ENCODE measurements at regions not wholly inside any gene's neighbourhood (a gene's known extent, or its start where the extent isn't known, plus 50 kb on each side); places are given as distances from the start of the nearest gene placed in this dataset.
"Not testable (repeated sequence)": the region's sequence is repeated elsewhere in the genome, so short reads cannot be mapped to it uniquely, and the experiment has no call there.

DNA sequence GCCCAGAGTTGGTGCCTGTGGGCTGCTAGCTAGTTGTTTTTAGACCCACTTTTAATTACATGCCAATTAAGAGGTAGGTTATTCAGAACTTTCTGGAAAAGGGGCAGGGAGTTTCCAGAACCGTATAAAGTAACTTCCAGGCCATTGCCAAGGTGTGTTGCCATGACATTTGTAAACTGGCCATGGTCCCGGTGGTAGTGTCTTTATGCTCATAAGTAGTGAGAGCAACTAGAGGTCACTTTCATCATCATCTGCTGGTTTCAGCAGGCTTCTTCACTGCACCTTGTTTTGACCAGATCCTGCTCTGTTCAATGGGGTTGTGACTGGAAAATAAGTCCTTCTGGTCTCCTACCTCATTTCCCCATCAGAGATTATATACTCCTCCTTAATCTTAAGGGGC is 207.0 kb downstream of the FAM72C start:
- DNase-seq = not testable (repeated sequence)

- not testable (repeated sequence) for DNase-seq
Observed at GRCh38 chr1:143760366-143760765, 211.4 kb downstream of the FAM72C start.

DNA sequence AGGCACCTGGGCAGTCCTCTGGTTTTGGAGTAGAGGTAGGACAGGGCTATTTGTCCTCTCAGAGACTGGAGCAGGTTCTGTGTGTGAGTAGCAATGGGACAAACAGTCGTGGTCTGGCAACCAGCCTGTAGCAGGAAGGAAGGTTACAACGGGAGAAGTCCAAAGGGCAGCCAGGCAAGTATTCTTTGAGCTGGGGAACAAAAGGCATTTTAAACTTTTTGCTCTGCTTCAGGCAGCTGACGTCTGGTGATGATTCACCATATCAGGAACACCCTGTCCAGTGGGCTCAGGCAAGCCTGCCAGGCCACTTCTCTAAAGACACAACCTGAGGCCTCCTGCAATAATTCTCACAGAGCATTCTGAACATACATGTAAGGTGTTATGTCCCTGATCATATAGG is 215.8 kb downstream of the FAM72C start:
- DNase-seq = not testable (repeated sequence)

- DNase-seq = no peak
Observed at GRCh38 chr1:143748906-143749305, 222.9 kb downstream of the FAM72C start.

GRCh38 chr1:143736562-143736961 is 235.2 kb downstream of the FAM72C start:
- no peak for DNase-seq

GRCh38 chr1:143735764-143736461 is 235.9 kb downstream of the FAM72C start:
- no peak for DNase-seq

- not testable (repeated sequence) for DNase-seq
Observed at GRCh38 chr1:143734261-143734660, 237.5 kb downstream of the FAM72C start.

DNA sequence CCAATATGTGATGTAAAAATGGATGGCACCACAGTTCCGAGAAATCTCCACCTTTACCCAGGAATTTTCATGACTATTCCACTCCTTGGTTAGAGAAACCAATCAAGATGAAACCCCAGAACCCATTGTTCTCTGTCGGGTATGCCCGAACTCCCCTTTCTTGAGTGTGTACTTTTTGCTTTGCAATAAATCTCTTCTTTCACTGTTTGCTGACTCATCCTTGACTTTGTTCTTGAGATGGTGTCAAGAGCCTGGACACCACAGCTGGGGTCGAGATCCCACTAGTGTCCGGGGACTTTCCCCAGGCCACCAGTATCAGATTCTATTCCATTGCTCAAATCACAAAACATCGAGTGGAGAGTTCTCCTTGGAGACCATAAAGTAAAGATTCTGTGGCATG is 240.9 kb downstream of the FAM72C start:
- not testable (repeated sequence) for DNase-seq

- not testable (repeated sequence) for DNase-seq
Observed at GRCh38 chr1:143729449-143730111, 242.2 kb downstream of the FAM72C start.

DNA sequence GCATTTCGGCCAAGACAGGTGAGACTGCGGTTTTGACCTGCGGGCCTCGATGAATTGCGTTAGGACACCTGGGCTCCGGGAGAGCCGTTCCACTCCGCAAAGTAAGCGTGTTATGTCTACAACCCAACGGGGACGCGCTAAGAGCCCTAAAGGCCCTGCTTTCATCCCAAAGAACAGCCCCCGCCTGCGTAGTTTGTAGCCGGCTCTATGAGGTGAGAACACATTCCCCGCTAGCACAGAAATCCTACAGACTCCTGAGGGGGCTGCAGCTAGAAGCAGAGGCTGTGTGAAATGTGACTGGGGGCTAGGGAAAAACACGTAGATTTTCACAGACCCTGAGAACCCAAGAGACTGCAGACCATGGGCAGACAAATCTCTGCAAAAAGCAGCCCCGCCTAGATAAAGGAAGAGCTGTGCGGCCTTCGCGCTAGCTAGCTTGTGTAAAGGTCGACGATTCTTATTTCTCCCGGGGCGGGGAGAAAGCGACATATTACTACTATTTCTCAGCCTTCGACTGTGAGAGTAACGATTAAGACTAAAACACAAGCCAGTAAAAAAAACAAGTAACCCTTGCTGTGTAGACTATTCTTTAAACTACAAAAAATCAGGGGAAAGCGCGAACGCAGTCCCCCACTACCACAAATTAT is 242.9 kb downstream of the FAM72C start:
- not testable (repeated sequence) for DNase-seq

DNA sequence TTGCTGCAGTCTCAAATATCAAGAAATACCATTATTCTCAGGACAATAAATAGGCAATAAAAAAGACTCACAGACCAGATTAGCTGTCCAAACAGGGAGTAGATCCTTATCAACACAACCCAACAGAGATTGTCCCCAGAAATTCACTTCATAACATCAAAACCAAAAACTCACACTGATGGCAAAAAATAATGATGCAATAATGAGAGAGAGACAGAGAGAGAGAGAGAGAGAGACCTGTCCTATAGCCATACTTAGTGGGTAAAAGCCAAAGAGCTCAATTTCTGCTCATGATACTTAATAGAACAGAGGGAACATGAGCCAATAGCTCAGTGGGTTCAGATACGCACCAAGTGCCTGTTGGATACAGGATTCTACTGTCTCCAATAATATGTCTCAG is 244.5 kb downstream of the FAM72C start:
- DNase-seq = no peak

DNA sequence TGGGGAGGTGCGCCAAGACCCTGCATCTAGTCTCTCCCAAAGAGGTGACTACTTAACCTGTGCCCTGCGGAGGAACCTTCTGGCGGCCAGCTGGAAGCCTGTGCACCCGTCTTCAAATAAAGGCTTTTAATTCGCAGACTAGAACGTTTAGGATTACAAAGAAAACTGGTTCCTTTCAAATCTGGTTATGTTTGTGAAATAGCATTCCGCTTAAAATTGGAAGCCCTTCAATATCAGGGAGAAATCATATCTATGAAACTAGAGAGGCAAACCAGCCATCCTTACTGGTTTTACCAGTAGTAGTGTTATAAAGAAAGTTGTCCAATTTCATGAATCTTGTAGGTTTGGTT is 250.8 kb downstream of the FAM72C start:
- DNase-seq = no peak

DNA sequence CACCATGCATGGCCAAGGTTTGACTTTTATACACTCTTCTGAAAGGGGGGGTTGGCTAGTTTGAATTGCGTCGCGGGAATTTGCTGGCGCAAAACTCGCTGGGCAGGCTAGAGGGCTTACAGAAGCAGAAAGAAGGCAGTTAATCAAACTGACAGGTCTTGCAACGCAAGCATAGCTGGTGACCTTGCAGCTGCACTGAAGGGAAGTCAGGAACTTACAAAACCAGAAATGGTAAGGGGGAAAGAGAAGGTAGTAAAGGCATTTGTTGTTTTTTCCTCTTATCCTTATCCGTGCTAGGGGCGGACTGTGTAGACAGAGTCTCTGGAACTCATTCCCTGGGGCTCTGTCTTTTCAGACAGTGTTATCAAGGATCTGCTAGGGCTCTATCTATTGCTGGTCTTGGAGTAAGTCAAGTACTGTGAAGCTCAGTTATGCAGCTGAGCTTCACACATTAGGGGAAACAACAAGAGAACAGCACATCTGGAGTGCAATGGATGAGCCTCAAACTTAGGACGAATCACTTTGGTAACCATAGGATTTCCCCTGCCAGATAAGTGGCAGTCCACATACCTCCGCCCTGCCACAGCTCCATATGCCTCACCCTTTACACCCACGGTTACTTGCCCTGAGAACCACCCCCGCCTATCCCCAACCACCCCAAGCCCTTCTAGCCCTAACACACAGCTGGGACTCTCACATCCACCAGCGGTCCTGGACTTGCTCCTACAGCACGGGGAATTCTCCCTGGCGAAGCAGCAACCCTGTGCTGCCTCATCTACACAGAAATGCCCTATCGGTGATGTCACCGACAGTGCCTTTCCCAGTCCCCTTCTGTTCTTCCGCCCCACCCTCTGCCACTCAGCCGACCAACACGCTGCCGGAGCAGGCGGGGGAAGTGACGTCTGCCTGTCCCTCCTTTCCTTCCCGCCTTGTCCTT is 251.4 kb downstream of the FAM72C start:
- no peak for DNase-seq

- DNase-seq = no peak
Observed at GRCh38 chr1:143718524-143718923, 253.3 kb downstream of the FAM72C start.

DNA sequence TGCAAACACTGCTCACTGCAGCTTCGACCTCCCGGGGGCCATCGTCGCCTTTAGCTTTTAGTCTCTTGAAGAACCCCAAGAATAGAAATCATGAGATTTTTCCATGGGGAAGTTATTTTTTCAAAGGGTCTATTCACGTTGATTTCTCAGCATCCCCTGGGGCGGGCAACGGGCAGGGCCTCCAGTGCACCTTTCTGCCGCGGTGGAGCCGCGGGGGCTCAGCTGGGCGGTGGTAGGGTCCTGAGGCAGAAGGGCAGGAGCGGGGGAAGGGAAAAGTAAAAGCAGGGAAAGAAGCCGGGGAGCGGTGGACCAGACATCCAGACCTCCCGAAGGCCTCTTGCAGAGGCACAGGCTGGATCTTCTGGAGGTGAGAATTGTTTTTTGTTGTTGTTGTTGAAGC is 253.8 kb downstream of the FAM72C start:
- DNase-seq = no peak

DNA sequence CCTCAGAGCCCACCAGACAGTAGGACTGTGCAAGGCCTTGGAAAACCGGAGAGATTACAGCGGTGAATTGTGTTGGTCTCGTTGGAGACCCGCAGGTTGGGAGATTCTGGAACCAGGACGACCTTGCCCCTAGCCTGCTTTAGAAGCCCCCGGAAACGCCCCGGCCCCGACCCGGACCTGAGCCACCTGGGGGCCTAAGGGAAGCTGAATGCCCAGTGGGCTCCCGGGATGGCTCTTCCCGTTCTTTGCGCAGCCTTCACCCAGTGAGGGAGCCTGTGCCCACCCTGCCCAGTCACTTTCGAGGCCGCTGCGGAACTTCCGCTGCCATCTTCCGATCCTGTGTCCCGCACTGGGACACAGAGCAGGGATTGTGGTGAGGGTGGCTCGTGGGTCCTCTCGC is 254.4 kb downstream of the FAM72C start:
- no peak for DNase-seq

DNA sequence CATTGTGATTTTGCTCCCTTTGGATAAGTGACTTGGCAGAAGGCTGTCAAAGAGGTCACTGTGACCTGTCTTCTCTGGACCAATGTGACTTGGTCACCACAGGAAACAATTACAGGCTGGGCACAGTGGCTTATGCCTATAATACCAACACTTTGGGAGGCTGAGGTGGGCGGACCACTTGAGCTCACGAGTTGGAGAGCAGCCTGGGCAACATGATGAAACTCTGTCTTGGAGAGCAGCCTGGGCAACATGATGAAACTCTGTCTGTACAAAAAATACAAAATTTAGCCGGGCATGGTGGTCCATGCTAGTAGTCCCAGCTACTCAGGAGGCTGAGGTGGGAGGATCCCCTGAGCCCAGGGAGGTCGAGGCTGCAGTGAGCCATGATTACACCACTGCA is 256.9 kb downstream of the FAM72C start:
- DNase-seq = not testable (repeated sequence)

DNA sequence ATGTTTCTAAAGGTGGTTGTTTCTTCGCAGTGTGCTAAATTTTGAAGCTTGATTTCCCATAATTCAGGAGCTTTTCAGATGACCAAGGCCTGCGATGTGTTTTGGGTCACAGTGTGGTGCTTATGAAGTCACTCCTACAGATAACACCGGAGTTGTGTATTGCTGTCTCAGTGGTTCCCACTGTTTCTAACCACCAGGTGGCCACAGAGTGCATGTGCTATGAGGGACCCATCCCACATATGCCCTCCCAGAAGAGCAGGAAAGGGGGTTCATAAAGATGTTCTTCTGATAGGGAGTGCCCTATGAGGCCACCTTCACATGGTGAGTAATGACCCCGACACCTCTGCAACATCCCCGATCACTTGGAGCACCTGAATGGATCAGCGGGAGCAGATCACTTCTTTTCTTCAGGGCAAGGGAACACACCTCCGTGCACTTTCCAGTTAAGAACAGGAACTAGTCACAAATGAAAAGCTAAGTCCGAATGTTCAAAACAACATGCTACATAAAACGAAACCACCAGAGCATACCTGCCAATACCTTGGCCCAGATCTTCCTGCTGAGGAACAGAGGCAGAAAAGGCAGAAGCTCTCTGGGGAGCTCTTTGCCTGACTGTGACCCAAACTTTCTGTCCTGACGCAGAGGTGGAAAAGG is 262.1 kb downstream of the FAM72C start:
- DNase-seq = not testable (repeated sequence)

GRCh38 chr1:143702739-143703138 is 269.0 kb downstream of the FAM72C start:
- not testable (repeated sequence) for DNase-seq

GRCh38 chr1:143699731-143700130 is 272.1 kb downstream of the FAM72C start:
- DNase-seq = no peak

DNA sequence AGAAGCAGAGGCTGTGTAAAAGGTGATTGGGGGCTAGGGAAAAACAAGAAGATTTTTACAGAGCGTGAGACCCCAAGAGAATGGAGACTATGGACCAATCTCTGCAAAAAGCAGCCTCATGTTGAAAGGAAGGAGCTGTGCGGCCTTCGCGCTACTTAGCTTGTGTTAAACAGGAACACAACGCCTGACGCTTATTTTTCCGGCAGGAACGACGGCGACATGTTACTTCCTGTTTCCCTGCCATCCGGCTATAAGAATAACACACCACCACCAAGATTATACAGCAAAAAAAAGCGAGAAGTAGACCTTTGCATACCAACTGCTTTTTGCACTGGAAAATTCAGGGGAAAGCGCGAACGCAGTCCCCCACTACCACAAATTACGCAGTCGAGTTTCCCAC is 272.7 kb downstream of the FAM72C start:
- no peak for DNase-seq

GRCh38 chr1:143698016-143698415 is 273.8 kb downstream of the FAM72C start:
- DNase-seq = no peak

DNA sequence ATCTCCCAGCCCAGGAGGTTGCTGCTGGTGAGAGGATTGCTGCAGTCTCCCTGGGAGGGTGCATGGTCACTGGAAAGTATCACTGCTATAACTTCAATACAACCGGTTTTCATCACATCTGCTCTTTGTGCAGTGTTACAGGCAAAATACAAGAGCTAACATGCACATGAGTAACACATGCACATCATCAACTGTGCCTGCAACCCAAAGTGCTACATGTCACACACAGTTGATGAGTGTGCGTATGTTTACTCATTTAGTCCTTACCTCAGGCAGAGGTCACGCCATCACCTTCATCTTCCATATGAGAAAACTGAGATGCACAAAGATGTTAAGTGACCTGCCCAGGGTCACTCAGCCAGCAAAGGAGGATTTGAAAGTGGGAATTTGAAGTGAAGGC is 277.7 kb downstream of the FAM72C start:
- no peak for DNase-seq
